GM12878 (cell line): ENCODE measurements at regions not wholly inside any gene's neighbourhood (a gene's known extent, or its start where the extent isn't known, plus 50 kb on each side); places are given as distances from the start of the nearest gene placed in this dataset.

ENCODE experiments used
- ATAC-seq: fragments of 200-7000 bp; cut with Tn5 transposase; 3 replicates; pipeline ENCODE4 v1.9.1; 2020; ENCODE audit warnings: mild to moderate bottlenecking, moderate library complexity
- BruUV-seq: library from RNA; stranded (reverse); fragments of 400-500 nt; replicated peaks from 2 replicates; lab custom pipeline; 2021; lab: Mats Ljungman, UMichigan
- CTCF ChIA-PET: fragments of 300-600 bp; sonication (Branson Sonifier 250); formaldehyde crosslinking; extraction: SDS; loops from one replicate; lab custom pipeline; 2021; ENCODE audit warnings: inconsistent platforms; lab: Yijun Ruan, JAX
- POLR2A ChIA-PET: fragments of 350-600 bp; formaldehyde crosslinking; extraction: SDS; loops from one replicate; lab custom pipeline; 2021; ENCODE audit warnings: inconsistent platforms; lab: Charles Lee
- RAD21 ChIA-PET: fragments of 300-600 bp; sonication (Branson Sonifier 250); formaldehyde crosslinking; loops from one replicate; lab custom pipeline; 2023; ENCODE audit warnings: antibody characterized with exemption; ENCODE audit not compliant: unreplicated experiment; lab: Charles Lee
- SMC1A ChIA-PET: fragments of 300-600 bp; sonication (Branson Sonifier 250); formaldehyde crosslinking; loops from one replicate; lab custom pipeline; 2023; ENCODE audit not compliant: unreplicated experiment, uncharacterized antibody; lab: Charles Lee
- DNase-seq: peaks from one replicate; pipeline ENCODE4 v3.0.0-alpha.2; 2011; ENCODE audit warnings: low read depth, low spot score
- FAIRE-seq: peaks from 3 replicates; lab custom pipeline; 2011; peaks lifted over from hg19 to GRCh38; lab: Jason Lieb, UNC
- H2AFZ ChIP-seq: 2 replicates; pipeline ENCODE4 v1.6.0; 2011; ENCODE audit warnings: low read depth, low read length, control low read depth; ENCODE audit not compliant: control insufficient read depth
- H3K27ac ChIP-seq: 2 replicates; pipeline ENCODE4 v1.5.1; 2011; ENCODE audit warnings: control low read depth; ENCODE audit not compliant: control insufficient read depth, insufficient read depth
- H3K27me3 ChIP-seq, 2 experiments: replicated peaks in 1 of 2; 2 replicates each; pipeline versions ENCODE4 v1.6.0 to v1.6.1; 2011; ENCODE audit warnings: low read length in 1 of 2; ENCODE audit not compliant: control insufficient read depth in 2 of 2, insufficient read depth in 2 of 2
- H3K36me3 ChIP-seq, 2 experiments: 2 replicates each; pipeline ENCODE4 v1.5.1; 2011; ENCODE audit warnings: low read length in 1 of 2; ENCODE audit not compliant: control insufficient read depth in 2 of 2, insufficient read depth in 2 of 2
- H3K4me1 ChIP-seq: 2 replicates; pipeline ENCODE4 v1.6.1; 2011; ENCODE audit warnings: mild to moderate bottlenecking, low read length, moderate library complexity, mixed read lengths; ENCODE audit not compliant: control insufficient read depth, insufficient read depth
- H3K4me2 ChIP-seq: 2 replicates; pipeline ENCODE4 v1.6.0; 2011; ENCODE audit warnings: control low read depth; ENCODE audit not compliant: control insufficient read depth, insufficient read depth
- H3K4me3 ChIP-seq: fragments of 200-600 bp; sonication (generic); 2 replicates; pipeline ENCODE4 v1.5.1; 2016
- H3K79me2 ChIP-seq: 2 replicates; pipeline ENCODE4 v1.6.0; 2011; ENCODE audit warnings: low read length; ENCODE audit not compliant: control insufficient read depth, insufficient read depth
- H3K9ac ChIP-seq: 2 replicates; pipeline ENCODE4 v1.8.0; 2011; ENCODE audit warnings: low read length, control low read depth, mixed read lengths; ENCODE audit not compliant: control insufficient read depth, insufficient read depth
- H3K9me3 ChIP-seq: replicated peaks from 3 replicates; pipeline ENCODE4 v1.5.1; 2011; ENCODE audit warnings: mild to moderate bottlenecking, low read length; ENCODE audit not compliant: control insufficient read depth, insufficient read depth
- H4K20me1 ChIP-seq: 2 replicates; pipeline ENCODE4 v1.6.0; 2011; ENCODE audit not compliant: control insufficient read depth, insufficient read depth
- CEBPB ChIP-seq, 2 experiments: fragments of 150-350 bp in 1 of 2; IDR thresholded peaks; 2 replicates each; pipeline ENCODE4 v1.6.1; 2012 to 2014; ENCODE audit warnings: low read depth in 2 of 2, low read length in 2 of 2, borderline replicate concordance in 1 of 2, inconsistent platforms in 1 of 2
- ELK1 ChIP-seq: IDR thresholded peaks from 2 replicates; pipeline ENCODE4 v1.6.1; 2012; ENCODE audit warnings: low read depth, low read length, improper control_type of control experiment
- IRF4 ChIP-seq: IDR thresholded peaks from 2 replicates; pipeline ENCODE4 v1.6.1; 2011; ENCODE audit warnings: low read depth, low read length
- KLF5 ChIP-seq: fragments of 450-650 bp; IDR thresholded peaks from 2 replicates; pipeline ENCODE4 v1.6.1; 2014; ENCODE audit warnings: mild to moderate bottlenecking; ENCODE audit not compliant: partially characterized antibody
- RCOR1 ChIP-seq: conservative IDR thresholded peaks from 2 replicates; pipeline ENCODE4 v1.6.1; 2012; ENCODE audit warnings: low read depth, low read length, improper control_type of control experiment
- WGBS: methylation state at CpG from one replicate; pipeline ENCODE4 v1.1.6; 2016; ENCODE audit warnings: low lambda C conversion rate; ENCODE audit not compliant: insufficient replicate concordance, insufficient coverage; ENCODE audit errors: missing lambda C conversion rate; 5-methylcytosine and 5-hydroxymethylcytosine counted together
- in situ Hi-C: fragments of 300-500 bp; cut with MboI; formaldehyde crosslinking; loops from 9 replicates; pipeline ENCODE4 v1.14.3; 2018; ENCODE audit warnings: mixed read lengths
- intact Hi-C: fragments of 100-400 bp; cut with micrococcal nuclease; formaldehyde crosslinking; loops from one replicate; pipeline ENCODE4 v1.14.2; 2022; ENCODE audit not compliant: unreplicated experiment
- TF ChIP-seq, protein P1 (sequence below): fragments of 450-650 bp; IDR thresholded peaks from 2 replicates; pipeline ENCODE4 v1.6.1; 2018; ENCODE audit warnings: mild to moderate bottlenecking, low read depth, moderate library complexity; ENCODE audit not compliant: partially characterized antibody
- TF ChIP-seq, protein P2 (sequence below): IDR thresholded peaks from 2 replicates; pipeline ENCODE4 v1.6.1; 2012; ENCODE audit warnings: mild to moderate bottlenecking, low read depth, low read length

GRCh38 chr21:16422702-16423101 lies 692.9 kb downstream of the USP25 start:
- H3K79me2 ChIP-seq = no peaks in the 10 kb centered on the region
- no peaks in the 10 kb centered on the region for H3K27me3 ChIP-seq
- intact Hi-C loops (no loop called here), in situ Hi-C loops (no loop called here)
- no peak for DNase-seq
- H3K9me3 ChIP-seq = no peaks in the 10 kb centered on the region
- no TSS peak for BruUV-seq
- no peak for FAIRE-seq
- H3K4me3 ChIP-seq = no peak overlapping the region
- no peaks in the 10 kb centered on the region for H3K4me1 ChIP-seq
- H3K9ac ChIP-seq = no peak overlapping the region
- RAD21 ChIA-PET = no interaction called here
- H3K4me2 ChIP-seq = no peak overlapping the region
- H3K36me3 ChIP-seq = no peaks in the 10 kb centered on the region
- H4K20me1 ChIP-seq = no peaks in the 10 kb centered on the region
- SMC1A ChIA-PET = no interaction called here
- no peak overlapping the region for H2AFZ ChIP-seq
- TF ChIP-seq CEBPB (IDR thresholded peaks at IDR 0.05; ENCODE audit: borderline replicate concordance in 1 of 2, low read depth in 2 of 2, low read length in 2 of 2) (no peak), RCOR1 (no peak), KLF5 (no peak), IRF4 (no peak), ELK1 (no peak)
- TF ChIP-seq, protein P1, sequence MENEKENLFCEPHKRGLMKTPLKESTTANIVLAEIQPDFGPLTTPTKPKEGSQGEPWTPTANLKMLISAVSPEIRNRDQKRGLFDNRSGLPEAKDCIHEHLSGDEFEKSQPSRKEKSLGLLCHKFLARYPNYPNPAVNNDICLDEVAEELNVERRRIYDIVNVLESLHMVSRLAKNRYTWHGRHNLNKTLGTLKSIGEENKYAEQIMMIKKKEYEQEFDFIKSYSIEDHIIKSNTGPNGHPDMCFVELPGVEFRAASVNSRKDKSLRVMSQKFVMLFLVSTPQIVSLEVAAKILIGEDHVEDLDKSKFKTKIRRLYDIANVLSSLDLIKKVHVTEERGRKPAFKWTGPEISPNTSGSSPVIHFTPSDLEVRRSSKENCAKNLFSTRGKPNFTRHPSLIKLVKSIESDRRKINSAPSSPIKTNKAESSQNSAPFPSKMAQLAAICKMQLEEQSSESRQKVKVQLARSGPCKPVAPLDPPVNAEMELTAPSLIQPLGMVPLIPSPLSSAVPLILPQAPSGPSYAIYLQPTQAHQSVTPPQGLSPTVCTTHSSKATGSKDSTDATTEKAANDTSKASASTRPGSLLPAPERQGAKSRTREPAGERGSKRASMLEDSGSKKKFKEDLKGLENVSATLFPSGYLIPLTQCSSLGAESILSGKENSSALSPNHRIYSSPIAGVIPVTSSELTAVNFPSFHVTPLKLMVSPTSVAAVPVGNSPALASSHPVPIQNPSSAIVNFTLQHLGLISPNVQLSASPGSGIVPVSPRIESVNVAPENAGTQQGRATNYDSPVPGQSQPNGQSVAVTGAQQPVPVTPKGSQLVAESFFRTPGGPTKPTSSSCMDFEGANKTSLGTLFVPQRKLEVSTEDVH = no peak
- TF ChIP-seq, protein P2, sequence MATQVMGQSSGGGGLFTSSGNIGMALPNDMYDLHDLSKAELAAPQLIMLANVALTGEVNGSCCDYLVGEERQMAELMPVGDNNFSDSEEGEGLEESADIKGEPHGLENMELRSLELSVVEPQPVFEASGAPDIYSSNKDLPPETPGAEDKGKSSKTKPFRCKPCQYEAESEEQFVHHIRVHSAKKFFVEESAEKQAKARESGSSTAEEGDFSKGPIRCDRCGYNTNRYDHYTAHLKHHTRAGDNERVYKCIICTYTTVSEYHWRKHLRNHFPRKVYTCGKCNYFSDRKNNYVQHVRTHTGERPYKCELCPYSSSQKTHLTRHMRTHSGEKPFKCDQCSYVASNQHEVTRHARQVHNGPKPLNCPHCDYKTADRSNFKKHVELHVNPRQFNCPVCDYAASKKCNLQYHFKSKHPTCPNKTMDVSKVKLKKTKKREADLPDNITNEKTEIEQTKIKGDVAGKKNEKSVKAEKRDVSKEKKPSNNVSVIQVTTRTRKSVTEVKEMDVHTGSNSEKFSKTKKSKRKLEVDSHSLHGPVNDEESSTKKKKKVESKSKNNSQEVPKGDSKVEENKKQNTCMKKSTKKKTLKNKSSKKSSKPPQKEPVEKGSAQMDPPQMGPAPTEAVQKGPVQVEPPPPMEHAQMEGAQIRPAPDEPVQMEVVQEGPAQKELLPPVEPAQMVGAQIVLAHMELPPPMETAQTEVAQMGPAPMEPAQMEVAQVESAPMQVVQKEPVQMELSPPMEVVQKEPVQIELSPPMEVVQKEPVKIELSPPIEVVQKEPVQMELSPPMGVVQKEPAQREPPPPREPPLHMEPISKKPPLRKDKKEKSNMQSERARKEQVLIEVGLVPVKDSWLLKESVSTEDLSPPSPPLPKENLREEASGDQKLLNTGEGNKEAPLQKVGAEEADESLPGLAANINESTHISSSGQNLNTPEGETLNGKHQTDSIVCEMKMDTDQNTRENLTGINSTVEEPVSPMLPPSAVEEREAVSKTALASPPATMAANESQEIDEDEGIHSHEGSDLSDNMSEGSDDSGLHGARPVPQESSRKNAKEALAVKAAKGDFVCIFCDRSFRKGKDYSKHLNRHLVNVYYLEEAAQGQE = no peak
- POLR2A ChIA-PET = no interaction called here
- WGBS = 12% methylated on average over 2 of the region's 2 CpGs
- no peak overlapping the region for H3K27ac ChIP-seq
- no peak for ATAC-seq
- CTCF ChIA-PET = no interaction called here
